Endothelial cell of umbilical vein (primary cell): ENCODE measurements at regions not wholly inside any gene's neighbourhood (a gene's known extent, or its start where the extent isn't known, plus 50 kb on each side); places are given as distances from the start of the nearest gene placed in this dataset.

Source experiments
- BruUV-seq: library from RNA; stranded (reverse); fragments of 400-500 nt; replicated peaks from 2 replicates; lab custom pipeline; 2021; lab: Mats Ljungman, UMichigan
- CTCF ChIA-PET: fragments of 300-600, 350-600 bp; sonication (Branson Sonifier 250); formaldehyde crosslinking; loops from one replicate; lab custom pipeline; 2021; ENCODE audit warnings: antibody characterized with exemption, inconsistent platforms; lab: Charles Lee
- POLR2A ChIA-PET: fragments of 300-600, 350-600 bp; sonication (Branson Sonifier 250); formaldehyde crosslinking; loops from one replicate; lab custom pipeline; 2021; ENCODE audit warnings: antibody characterized with exemption, inconsistent platforms; lab: Charles Lee
- DNase-seq: peaks from one replicate; pipeline ENCODE4 v3.0.0-alpha.2; 2011; ENCODE audit warnings: low read depth, low spot score
- FAIRE-seq: peaks from 2 replicates; lab custom pipeline; 2011; peaks lifted over from hg19 to GRCh38; lab: Jason Lieb, UNC
- H2AFZ ChIP-seq: 2 replicates; pipeline ENCODE4 v1.6.0; 2012; ENCODE audit warnings: low read depth, low read length, control low read depth, inconsistent platforms
- H3K27ac ChIP-seq: 2 replicates; pipeline ENCODE4 v1.5.1; 2011; ENCODE audit warnings: low read depth, mild to moderate bottlenecking, control low read depth, low read length, moderate library complexity; ENCODE audit not compliant: insufficient read depth
- H3K27me3 ChIP-seq, 2 experiments: 2 replicates each; pipeline versions ENCODE4 v1.6.0 to v1.6.1; 2011; ENCODE audit warnings: low read length in 2 of 2, mixed read lengths in 1 of 2; ENCODE audit not compliant: control insufficient read depth in 2 of 2, insufficient read depth in 2 of 2
- H3K36me3 ChIP-seq, 2 experiments: 2 replicates in 1 of 2; 3 replicates in 1 of 2; pipeline ENCODE4 v1.5.1; 2011; ENCODE audit warnings: low read length in 2 of 2, mild to moderate bottlenecking in 1 of 2, moderate library complexity in 1 of 2; ENCODE audit not compliant: control insufficient read depth in 2 of 2, insufficient read depth in 2 of 2; ENCODE audit errors: extremely low read depth in 1 of 2
- H3K4me1 ChIP-seq: 3 replicates; pipeline ENCODE4 v1.5.1; 2011; ENCODE audit warnings: mild to moderate bottlenecking, low read length; ENCODE audit not compliant: control insufficient read depth, insufficient read depth; ENCODE audit errors: extremely low read depth
- H3K4me2 ChIP-seq: 2 replicates; pipeline ENCODE4 v1.6.1; 2011; ENCODE audit warnings: low read length, control low read depth, mixed read lengths; ENCODE audit not compliant: insufficient read depth
- H3K4me3 ChIP-seq, 3 experiments: fragments of 200-600 bp in 1 of 3; sonication (generic), shearing (Covaris generic) in 1 of 3; replicated peaks in 1 of 3; 2 replicates each; pipeline ENCODE4 v1.5.1; 2011 to 2016; ENCODE audit warnings: control low read depth in 3 of 3, low read length in 3 of 3, mild to moderate bottlenecking in 2 of 3, inconsistent platforms in 1 of 3, low read depth in 1 of 3, moderate library complexity in 1 of 3; ENCODE audit not compliant: insufficient read depth in 1 of 3
- H3K79me2 ChIP-seq: 2 replicates; pipeline ENCODE4 v1.6.0; 2012; ENCODE audit warnings: low read length, inconsistent platforms; ENCODE audit not compliant: control insufficient read depth, insufficient read depth
- H3K9ac ChIP-seq: replicated peaks from 2 replicates; pipeline ENCODE3; 2011; ENCODE audit warnings: low read length, control low read depth; ENCODE audit not compliant: insufficient read depth; ENCODE audit errors: extremely low read depth
- H3K9me1 ChIP-seq: replicated peaks from 3 replicates; pipeline ENCODE4 v1.6.0; 2011; ENCODE audit warnings: mild to moderate bottlenecking, low read length; ENCODE audit not compliant: control insufficient read depth, insufficient read depth; ENCODE audit errors: extremely low read depth
- H3K9me3 ChIP-seq: replicated peaks from 2 replicates; pipeline ENCODE4 v1.5.1; 2012; ENCODE audit warnings: low read length, inconsistent platforms; ENCODE audit not compliant: control insufficient read depth, insufficient read depth
- H4K20me1 ChIP-seq: replicated peaks from 2 replicates; pipeline ENCODE3; 2011; ENCODE audit warnings: mild to moderate bottlenecking, low read length; ENCODE audit not compliant: control insufficient read depth, insufficient read depth; ENCODE audit errors: extremely low read depth
- CTCF ChIP-seq, 2 donors: IDR thresholded peaks; 1 replicate in 1 of 2; 2 replicates in 1 of 2; pipeline ENCODE4 v1.5.1; 2011; ENCODE audit warnings: low read length in 2 of 2, mild to moderate bottlenecking in 2 of 2, moderate library complexity in 2 of 2, control low read depth in 1 of 2, inconsistent platforms in 1 of 2, low read depth in 1 of 2; ENCODE audit not compliant: insufficient read depth in 1 of 2; ENCODE audit errors: extremely low read depth in 1 of 2
- EZH2 ChIP-seq: IDR thresholded peaks from 2 replicates; pipeline ENCODE4 v1.6.1; 2012; ENCODE audit warnings: borderline replicate concordance, low read depth, mild to moderate bottlenecking, moderate library complexity, low read length, inconsistent platforms; ENCODE audit not compliant: severe bottlenecking
- FOS ChIP-seq: IDR thresholded peaks from 2 replicates; pipeline ENCODE4 v1.6.1; 2011; ENCODE audit warnings: mild to moderate bottlenecking, low read length, moderate library complexity, borderline replicate concordance; ENCODE audit not compliant: insufficient read depth
- GATA2 ChIP-seq: IDR thresholded peaks from 2 replicates; pipeline ENCODE4 v1.7.0; 2011; ENCODE audit warnings: low read depth, mild to moderate bottlenecking, moderate library complexity, mixed read lengths, low read length; ENCODE audit not compliant: insufficient read length, insufficient read depth
- JUN ChIP-seq: IDR thresholded peaks from 2 replicates; pipeline ENCODE4 v1.6.1; 2011; ENCODE audit warnings: borderline replicate concordance, low read depth; ENCODE audit not compliant: insufficient read length, insufficient read depth
- MYC ChIP-seq: IDR thresholded peaks from one replicate; pipeline ENCODE4 v1.6.1; 2011; ENCODE audit warnings: mild to moderate bottlenecking, low read depth, low read length
- POLR2A ChIP-seq: IDR thresholded peaks from 2 replicates; pipeline ENCODE4 v1.6.1; 2012; ENCODE audit warnings: low read depth, mild to moderate bottlenecking, control low read depth, low read length
- POLR2AphosphoS5 ChIP-seq: IDR thresholded peaks from 2 replicates; pipeline ENCODE4 v1.6.1; 2012; ENCODE audit warnings: low read depth, mild to moderate bottlenecking, control low read depth, low read length, moderate library complexity; ENCODE audit not compliant: insufficient read depth
- dilution Hi-C: fragments of 300-500 bp; cut with MboI; formaldehyde crosslinking; loops from one replicate; pipeline ENCODE4 v1.15.0; 2019; ENCODE audit warnings: low sequenced_read_pairs; ENCODE audit not compliant: extremely low pct_ligation_motif_present
- intact Hi-C: fragments of 100-400 bp; cut with micrococcal nuclease; formaldehyde crosslinking; loops from one replicate; pipeline ENCODE4 v1.10.0; 2022
- TF ChIP-seq, protein P1 (sequence below): IDR thresholded peaks from 2 replicates; pipeline ENCODE4 v1.6.1; 2011; ENCODE audit not compliant: insufficient read depth, insufficient read length

DNA sequence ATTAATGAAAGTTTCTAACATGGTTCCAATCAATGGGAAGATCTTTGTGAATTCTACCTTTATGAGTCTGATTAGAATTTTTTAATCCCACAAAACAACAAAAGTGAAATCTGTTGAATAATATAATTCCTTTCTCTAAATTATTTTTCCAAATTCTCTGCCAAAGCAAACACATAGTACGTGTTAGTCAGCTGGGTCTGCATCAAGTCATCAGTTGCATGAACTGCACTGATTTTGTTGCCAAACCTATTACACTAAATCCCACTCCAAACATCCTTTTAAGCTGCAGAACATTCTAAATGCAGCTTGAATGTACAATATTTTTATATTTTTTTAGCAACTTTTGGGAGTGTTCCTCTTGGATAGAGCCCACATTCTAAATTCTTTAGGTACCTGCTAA is 199.0 kb upstream of the HSF2 start:
- intact Hi-C loops (no loop called here), dilution Hi-C loops (no loop called here)
- Histone ChIP-seq H3K9ac (no peak overlapping the region), H4K20me1 (no peaks in the 10 kb centered on the region), H2AFZ (no peak overlapping the region), H3K27me3 (peaks cover 1 to 5% of the 10 kb centered on the region in 2 experiments), H3K4me3 (no peak overlapping the region), H3K9me1 (no peaks in the 10 kb centered on the region), H3K79me2 (no peaks in the 10 kb centered on the region), H3K4me1 (no peaks in the 10 kb centered on the region), H3K36me3 (no peaks in the 10 kb centered on the region), H3K9me3 (no peaks in the 10 kb centered on the region), H3K4me2 (no peak overlapping the region), H3K27ac (no peak overlapping the region)
- DNase-seq: no peak
- CTCF ChIA-PET: no interaction called here
- POLR2A ChIA-PET: no interaction called here
- BruUV-seq: no TSS peak
- FAIRE-seq: no peak
- no peak for TF ChIP-seq FOS
- TF ChIP-seq GATA2: no peak
- no peak for TF ChIP-seq JUN
- TF ChIP-seq MYC: no peak
- no peak for TF ChIP-seq POLR2AphosphoS5
- no peak for TF ChIP-seq POLR2A
- no peak for TF ChIP-seq CTCF (IDR thresholded peaks at IDR 0.05; ENCODE audit: extremely low read depth in 1 of 2, insufficient read depth in 1 of 2, low read depth in 1 of 2, low read length in 2 of 2)
- TF ChIP-seq EZH2: no peak
- TF ChIP-seq, protein P1, sequence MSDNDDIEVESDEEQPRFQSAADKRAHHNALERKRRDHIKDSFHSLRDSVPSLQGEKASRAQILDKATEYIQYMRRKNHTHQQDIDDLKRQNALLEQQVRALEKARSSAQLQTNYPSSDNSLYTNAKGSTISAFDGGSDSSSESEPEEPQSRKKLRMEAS: no peak
